Kidney (tissue), 13 donors: ENCODE measurements at regions not wholly inside any gene's neighbourhood (a gene's known extent, or its start where the extent isn't known, plus 50 kb on each side); places are given as distances from the start of the nearest gene placed in this dataset.

Source experiments
- DNase-seq, 5 donors: peaks; one replicate each; pipeline ENCODE4 v3.0.0-alpha.2; 2013 to 2020
- FAIRE-seq: peaks from 2 replicates; lab custom pipeline; 2012; peaks lifted over from hg19 to GRCh38; lab: Jason Lieb, UNC
- H3K27ac ChIP-seq, 2 donors: one replicate each; pipeline ENCODE4 v1.7.0; 2013; ENCODE audit warnings: low read depth in 2 of 2, low read length in 2 of 2, inconsistent platforms in 1 of 2
- H3K27me3 ChIP-seq: one replicate; pipeline ENCODE4 v1.7.1; 2013; ENCODE audit warnings: low read length, inconsistent platforms; ENCODE audit not compliant: control insufficient read depth, insufficient read depth
- H3K36me3 ChIP-seq, 3 donors: one replicate each; pipeline versions ENCODE4 v1.7.0 to v1.7.1; 2013; ENCODE audit warnings: low read length in 3 of 3, control low read depth in 1 of 3, inconsistent platforms in 1 of 3; ENCODE audit not compliant: insufficient read depth in 3 of 3, control insufficient read depth in 2 of 3
- H3K4me1 ChIP-seq, 3 donors: one replicate each; pipeline versions ENCODE4 v1.7.0 to v1.7.1; 2013; ENCODE audit warnings: low read length in 3 of 3, inconsistent platforms in 1 of 3, low read depth in 1 of 3; ENCODE audit not compliant: control insufficient read depth in 2 of 3, insufficient read depth in 2 of 3
- H3K4me3 ChIP-seq, 3 donors: one replicate each; pipeline versions ENCODE4 v1.7.0 to v1.8.1; 2013; ENCODE audit warnings: low read length in 3 of 3, control low read depth in 1 of 3, inconsistent platforms in 1 of 3
- H3K9ac ChIP-seq, 3 donors: one replicate each; pipeline versions ENCODE4 v1.7.0 to v1.7.1; 2013; ENCODE audit warnings: low read length in 3 of 3, control low read depth in 1 of 3, inconsistent platforms in 1 of 3
- H3K9me3 ChIP-seq, 3 donors: one replicate each; pipeline versions ENCODE4 v1.7.0 to v1.7.1; 2013; ENCODE audit warnings: low read length in 3 of 3, control low read depth in 1 of 3, inconsistent platforms in 1 of 3; ENCODE audit not compliant: control insufficient read depth in 2 of 3, insufficient read depth in 1 of 3
- CTCF ChIP-seq: IDR thresholded peaks from 3 replicates; pipeline ENCODE4 v1.5.1; 2012; ENCODE audit warnings: mild to moderate bottlenecking, moderate library complexity, borderline replicate concordance; ENCODE audit not compliant: insufficient read depth; ENCODE audit errors: extremely low read depth
- intact Hi-C: fragments of 100-400 bp; cut with DNase I; formaldehyde crosslinking; loops from one replicate; pipeline ENCODE4 v1.11.1; 2022
- donor health status: control.
- donor health status: control.
- donor health status: control.
- donor health status: control.
- donor health status: control.
- donor health status: DM: yes; HTN: yes; CAD: no.
- donor health status: Normal renal cell carcinoma (clear cell type).

GRCh38 chr5:116640236-116640635 is 65.6 kb upstream of the SEMA6A start:
- H3K9me3 ChIP-seq, result no peaks in the 10 kb centered on the region
- FAIRE-seq (no peak), DNase-seq (no peak)
- H3K4me3 ChIP-seq, result no peak overlapping the region
- no peak for TF ChIP-seq CTCF
- H3K27ac ChIP-seq, result no peak overlapping the region
- intact Hi-C loops, result no loop called here
- no peaks in the 10 kb centered on the region for H3K4me1 ChIP-seq
- no peaks in the 10 kb centered on the region for H3K27me3 ChIP-seq
- H3K36me3 ChIP-seq, result no peaks in the 10 kb centered on the region
- no peak overlapping the region for H3K9ac ChIP-seq

- no peak for TF ChIP-seq CTCF
- H3K9me3 ChIP-seq, result no peaks in the 10 kb centered on the region
- intact Hi-C loops, result no loop called here
Observed at GRCh38 chr5:116637149-116637740, 62.6 kb upstream of the SEMA6A start.

GRCh38 chr5:116632890-116633289 is 58.3 kb upstream of the SEMA6A start:
- TF ChIP-seq CTCF, result no peak
- Histone ChIP-seq H3K9ac (no peak overlapping the region), H3K4me3 (no peak overlapping the region), H3K27me3 (no peaks in the 10 kb centered on the region), H3K4me1 (no peaks in the 10 kb centered on the region), H3K27ac (no peak overlapping the region), H3K36me3 (no peaks in the 10 kb centered on the region), H3K9me3 (no peaks in the 10 kb centered on the region)
- FAIRE-seq, result no peak
- no peak for DNase-seq
- intact Hi-C loops, result no loop called here

More at GRCh38 chr5:116637149-116637740, 62.6 kb upstream of the SEMA6A start:
- Histone ChIP-seq H3K9ac (no peak overlapping the region), H3K4me1 (no peaks in the 10 kb centered on the region), H3K27me3 (no peaks in the 10 kb centered on the region), H3K27ac (no peak overlapping the region), H3K36me3 (no peaks in the 10 kb centered on the region), H3K4me3 (no peak overlapping the region)
- FAIRE-seq (no peak), DNase-seq (no peak)

- Histone ChIP-seq H3K27ac (no peak overlapping the region), H3K36me3 (no peaks in the 10 kb centered on the region), H3K4me1 (no peaks in the 10 kb centered on the region), H3K9ac (no peak overlapping the region), H3K9me3 (no peaks in the 10 kb centered on the region), H3K27me3 (no peaks in the 10 kb centered on the region), H3K4me3 (no peak overlapping the region)
- no peak for TF ChIP-seq CTCF
- FAIRE-seq (no peak), DNase-seq (no peak)
- intact Hi-C loops, result no loop called here
Observed at GRCh38 chr5:116631147-116631546, 56.5 kb upstream of the SEMA6A start.
